ENCODE measurements at regions not wholly inside any gene's neighbourhood (a gene's known extent, or its start where the extent isn't known, plus 50 kb on each side); places are given as distances from the start of the nearest gene placed in this dataset.

- Histone ChIP-seq H3K4me3 (replicated peaks; ENCODE audit: low read depth, low read length) (no peak overlapping the region), H3K27me3 (replicated peaks; ENCODE audit: control insufficient read depth, insufficient read depth, low read length) (no peaks in the 10 kb centered on the region), H3K36me3 (ENCODE audit: control insufficient read depth, insufficient read depth, low read length) (no peaks in the 10 kb centered on the region)
- TF ChIP-seq CTCF (IDR thresholded peaks at IDR 0.05; ENCODE audit: insufficient read depth, low read length, poor library complexity, severe bottlenecking) = no peak
- DNase-seq (ENCODE audit: extremely low read depth, insufficient read length) = no peak
Measured at GRCh38 chr18:47528343-47528742, 276.9 kb upstream of the SKOR2 start.

- H3K36me3 ChIP-seq (ENCODE audit: control insufficient read depth, insufficient read depth, low read length) = no peaks in the 10 kb centered on the region
- no peaks in the 10 kb centered on the region for H3K27me3 ChIP-seq (replicated peaks; ENCODE audit: control insufficient read depth, insufficient read depth, low read length)
- TF ChIP-seq CTCF (IDR thresholded peaks at IDR 0.05; ENCODE audit: insufficient read depth, low read length, poor library complexity, severe bottlenecking) = no peak
- DNase-seq (ENCODE audit: extremely low read depth, insufficient read length) = no peak
- H3K4me3 ChIP-seq (replicated peaks; ENCODE audit: low read depth, low read length) = no peak overlapping the region
Measured at GRCh38 chr18:47526147-47526546, 274.7 kb upstream of the SKOR2 start.

- TF ChIP-seq CTCF (IDR thresholded peaks at IDR 0.05; ENCODE audit: insufficient read depth, low read length, poor library complexity, severe bottlenecking) = no peak
- Histone ChIP-seq H3K4me3 (replicated peaks; ENCODE audit: low read depth, low read length) (no peak overlapping the region), H3K36me3 (ENCODE audit: control insufficient read depth, insufficient read depth, low read length) (no peaks in the 10 kb centered on the region), H3K27me3 (replicated peaks; ENCODE audit: control insufficient read depth, insufficient read depth, low read length) (no peaks in the 10 kb centered on the region)
- no peak for DNase-seq (ENCODE audit: extremely low read depth, insufficient read length)
Measured at GRCh38 chr18:47522359-47522758, 270.9 kb upstream of the SKOR2 start.

- Histone ChIP-seq H3K27me3 (replicated peaks; ENCODE audit: control insufficient read depth, insufficient read depth, low read length) (no peaks in the 10 kb centered on the region), H3K36me3 (ENCODE audit: control insufficient read depth, insufficient read depth, low read length) (no peaks in the 10 kb centered on the region), H3K4me3 (replicated peaks; ENCODE audit: low read depth, low read length) (no peak overlapping the region)
- TF ChIP-seq CTCF (IDR thresholded peaks at IDR 0.05; ENCODE audit: insufficient read depth, low read length, poor library complexity, severe bottlenecking) = no peak
- no peak for DNase-seq (ENCODE audit: extremely low read depth, insufficient read length)
Measured at GRCh38 chr18:47520263-47520662, 268.8 kb upstream of the SKOR2 start.

- TF ChIP-seq CTCF (IDR thresholded peaks at IDR 0.05; ENCODE audit: insufficient read depth, low read length, poor library complexity, severe bottlenecking) = no peak
- no peak for DNase-seq (ENCODE audit: extremely low read depth, insufficient read length)
- Histone ChIP-seq H3K27me3 (replicated peaks; ENCODE audit: control insufficient read depth, insufficient read depth, low read length) (no peaks in the 10 kb centered on the region), H3K4me3 (replicated peaks; ENCODE audit: low read depth, low read length) (no peak overlapping the region), H3K36me3 (ENCODE audit: control insufficient read depth, insufficient read depth, low read length) (no peaks in the 10 kb centered on the region)
Measured at GRCh38 chr18:47519706-47520105, 268.2 kb upstream of the SKOR2 start.

- no peak overlapping the region for H3K4me3 ChIP-seq (replicated peaks; ENCODE audit: low read depth, low read length)
- no peak for DNase-seq (ENCODE audit: extremely low read depth, insufficient read length)
- H3K27me3 ChIP-seq (replicated peaks; ENCODE audit: control insufficient read depth, insufficient read depth, low read length) = no peaks in the 10 kb centered on the region
- H3K36me3 ChIP-seq (ENCODE audit: control insufficient read depth, insufficient read depth, low read length) = no peaks in the 10 kb centered on the region
- no peak for TF ChIP-seq CTCF (IDR thresholded peaks at IDR 0.05; ENCODE audit: insufficient read depth, low read length, poor library complexity, severe bottlenecking)
Measured at GRCh38 chr18:47519277-47519676, 267.8 kb upstream of the SKOR2 start.
